NT2/D1 (cell line): ENCODE measurements at regions not wholly inside any gene's neighbourhood (a gene's known extent, or its start where the extent isn't known, plus 50 kb on each side); places are given as distances from the start of the nearest gene placed in this dataset.

Source experiments
- SUZ12 ChIP-seq: IDR thresholded peaks from 2 replicates; pipeline ENCODE4 v1.6.1; 2011; ENCODE audit not compliant: insufficient read length, insufficient read depth; ENCODE audit errors: extremely low read depth
- YY1 ChIP-seq: IDR thresholded peaks from 2 replicates; pipeline ENCODE4 v1.6.1; 2011; ENCODE audit not compliant: insufficient read length, insufficient read depth
- ZNF274 ChIP-seq: IDR thresholded peaks from 2 replicates; pipeline ENCODE4 v1.6.1; 2011; ENCODE audit warnings: mild to moderate bottlenecking, low read depth, low read length

DNA sequence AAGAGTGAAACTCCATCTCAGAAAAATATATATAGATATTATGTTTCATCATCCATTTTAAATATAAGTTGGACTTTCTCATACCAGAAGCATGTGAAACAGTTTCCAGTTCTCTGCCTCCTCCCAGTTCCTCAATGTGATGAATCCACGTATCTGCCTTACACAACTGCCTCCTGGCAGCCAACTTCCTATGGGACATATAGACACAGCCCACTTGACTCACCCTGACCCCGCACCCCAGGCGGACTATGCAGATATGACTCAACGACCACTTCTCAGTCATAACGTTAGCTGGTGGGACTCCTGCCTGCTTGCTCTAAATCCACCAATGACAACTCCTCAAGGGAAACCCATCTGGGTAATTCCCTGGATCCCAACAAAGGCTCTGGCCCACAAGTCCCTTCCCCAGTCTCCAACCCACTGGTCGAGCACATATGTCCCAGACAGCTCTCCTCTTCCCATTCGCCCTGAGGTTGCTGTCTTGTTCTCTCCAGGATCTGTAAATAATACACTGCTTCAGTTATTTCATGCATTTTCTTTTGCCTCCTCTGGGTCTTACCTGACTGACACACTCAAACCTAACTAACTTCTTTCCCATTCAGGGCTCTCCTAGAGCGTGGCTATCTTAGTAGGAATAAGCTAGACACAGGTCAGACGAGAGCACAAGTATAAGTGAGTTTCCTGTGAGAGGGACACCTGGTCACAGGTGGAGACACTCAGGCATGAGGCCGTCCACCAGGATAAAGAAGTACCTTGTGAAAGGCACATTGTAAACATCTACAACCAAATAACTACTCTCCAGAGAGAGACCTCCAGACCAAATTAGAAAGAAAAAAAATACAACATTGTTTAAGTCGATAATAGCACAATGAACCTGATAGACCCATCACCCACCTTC lies 548.5 kb downstream of the CD83 start:
- TF ChIP-seq YY1 (no peak), SUZ12 (no peak), ZNF274 (no peak)
